HepG2 (cell line): ENCODE measurements at regions not wholly inside any gene's neighbourhood (a gene's known extent, or its start where the extent isn't known, plus 50 kb on each side); places are given as distances from the start of the nearest gene placed in this dataset.

Experiments
- ATAC-seq: fragments of 200-7000 bp; cut with Tn5 transposase; 3 replicates; pipeline ENCODE4 v1.9.1; 2020; ENCODE audit warnings: mild to moderate bottlenecking, moderate library complexity
- BruUV-seq: library from RNA; stranded (reverse); fragments of 400-500 nt; replicated peaks from 2 replicates; lab custom pipeline; 2021; lab: Mats Ljungman, UMichigan
- CTCF ChIA-PET: fragments of 300-600 bp; formaldehyde crosslinking; extraction: SDS; loops from one replicate; lab custom pipeline; 2021; ENCODE audit warnings: low total read pairs, inconsistent platforms, low intra/inter-chr PET ratio; lab: Yijun Ruan, JAX
- POLR2A ChIA-PET: fragments of 350-600 bp; sonication (Branson Sonifier 250); formaldehyde crosslinking; loops from one replicate; lab custom pipeline; 2020; ENCODE audit warnings: antibody characterized with exemption, inconsistent platforms; lab: Yijun Ruan, JAX
- DNase-seq: peaks from one replicate; pipeline ENCODE4 v3.0.0-alpha.2; 2015; ENCODE audit warnings: low spot score
- FAIRE-seq: peaks from 3 replicates; lab custom pipeline; 2011; peaks lifted over from hg19 to GRCh38; lab: Jason Lieb, UNC
- H2AFZ ChIP-seq: one replicate; pipeline ENCODE4 v1.6.1; 2011; ENCODE audit warnings: low read length, inconsistent platforms
- H3K27ac ChIP-seq: fragments of 300-600 bp; 3 replicates; pipeline ENCODE4 v1.8.0; 2011; ENCODE audit warnings: mixed run types, mild to moderate bottlenecking, mixed read lengths, low read length, inconsistent platforms; ENCODE audit not compliant: insufficient read depth; ENCODE audit errors: extremely low read length
- H3K27me3 ChIP-seq, 2 experiments: fragments of 200-600 bp in 1 of 2; 2 replicates in 1 of 2; 3 replicates in 1 of 2; pipeline versions ENCODE4 v1.6.0 to v1.8.0; 2011; ENCODE audit warnings: low read length in 2 of 2, mild to moderate bottlenecking in 2 of 2, moderate library complexity in 2 of 2, inconsistent platforms in 1 of 2; ENCODE audit not compliant: insufficient read depth in 2 of 2, control insufficient read depth in 1 of 2
- H3K36me3 ChIP-seq, 2 experiments: fragments of 200-600 bp in 1 of 2; replicated peaks in 1 of 2; 2 replicates in 1 of 2; 3 replicates in 1 of 2; pipeline versions ENCODE4 v1.5.1 to v1.8.0; 2011; ENCODE audit warnings: low read length in 2 of 2, inconsistent platforms in 1 of 2; ENCODE audit not compliant: insufficient read depth in 2 of 2, control insufficient read depth in 1 of 2
- H3K4me1 ChIP-seq: 2 replicates; pipeline ENCODE4 v1.5.1; 2012; ENCODE audit warnings: low read length, inconsistent platforms; ENCODE audit not compliant: insufficient read depth
- H3K4me2 ChIP-seq: 2 replicates; pipeline ENCODE4 v1.6.0; 2011; ENCODE audit warnings: low read depth, low read length, inconsistent platforms
- H3K4me3 ChIP-seq, 3 experiments: fragments of 200-600 bp in 1 of 3; sonication (generic), shearing (Covaris generic) in 1 of 3; replicated peaks in 1 of 3; 2 replicates each; pipeline ENCODE4 v1.5.1; 2011 to 2016; ENCODE audit warnings: low read length in 3 of 3, inconsistent platforms in 2 of 3, low read depth in 2 of 3, mild to moderate bottlenecking in 2 of 3, control low read depth in 1 of 3, mixed read lengths in 1 of 3; ENCODE audit not compliant: insufficient read depth in 1 of 3
- H3K79me2 ChIP-seq: one replicate; pipeline ENCODE4 v1.6.1; 2011; ENCODE audit warnings: low read length, inconsistent platforms; ENCODE audit not compliant: insufficient read depth
- H3K9ac ChIP-seq: 2 replicates; pipeline ENCODE4 v1.6.0; 2011; ENCODE audit warnings: mild to moderate bottlenecking, low read depth, low read length, inconsistent platforms; ENCODE audit not compliant: insufficient read depth
- H3K9me3 ChIP-seq: 2 replicates; pipeline ENCODE4 v1.5.1; 2012; ENCODE audit warnings: mild to moderate bottlenecking, low read length
- H4K20me1 ChIP-seq: 2 replicates; pipeline ENCODE4 v1.6.0; 2011; ENCODE audit warnings: inconsistent platforms, mild to moderate bottlenecking, low read length, moderate library complexity; ENCODE audit not compliant: insufficient read depth
- AHDC1 ChIP-seq: sonication (generic); formaldehyde crosslinking; IDR thresholded peaks from 2 replicates; pipeline ENCODE4 v1.5.1; 2020; ENCODE audit warnings: mild to moderate bottlenecking, missing genetic modification reagents, borderline replicate concordance
- CTCF ChIP-seq: sonication (generic); formaldehyde crosslinking; IDR thresholded peaks from 2 replicates; pipeline ENCODE4 v1.5.0; 2020; ENCODE audit warnings: mild to moderate bottlenecking, missing genetic modification reagents, moderate library complexity
- EHMT2 ChIP-seq: fragments of 200-600 bp; sonication (generic); IDR thresholded peaks from 2 replicates; pipeline ENCODE4 v1.7.0; 2017; ENCODE audit warnings: antibody characterized with exemption, low read depth, low read length, borderline replicate concordance
- HNF4G ChIP-seq, 2 experiments: sonication (generic) in 1 of 2; formaldehyde crosslinking in 1 of 2; IDR thresholded peaks; 2 replicates each; pipeline versions ENCODE4 v1.4.0 to v1.6.1; 2011 to 2020; ENCODE audit warnings: borderline replicate concordance in 2 of 2, low read depth in 2 of 2, mild to moderate bottlenecking in 2 of 2, low read length in 1 of 2, missing genetic modification reagents in 1 of 2, moderate library complexity in 1 of 2
- RAD21 ChIP-seq: fragments of 450-650 bp; formaldehyde crosslinking; IDR thresholded peaks from 2 replicates; pipeline ENCODE4 v1.5.0; 2020; ENCODE audit warnings: mild to moderate bottlenecking
- SAP130 ChIP-seq: IDR thresholded peaks from 2 replicates; pipeline ENCODE4 v1.6.1; 2016; ENCODE audit warnings: low read depth
- SMC3 ChIP-seq: IDR thresholded peaks from 2 replicates; pipeline ENCODE4 v1.6.1; 2011; ENCODE audit warnings: low read length, improper control_type of control experiment
- STAG1 ChIP-seq: sonication (generic); formaldehyde crosslinking; IDR thresholded peaks from 2 replicates; pipeline ENCODE4 v1.4.0; 2020; ENCODE audit warnings: missing genetic modification reagents
- ZNF644 ChIP-seq: IDR thresholded peaks from 2 replicates; pipeline ENCODE4 v1.6.1; 2016; ENCODE audit warnings: low read depth
- in situ Hi-C: cut with HindIII; loops from 2 replicates; pipeline ENCODE4 v1.10.0; 2017; ENCODE audit warnings: low pct_unique_long_range_greater_than_20kb; ENCODE audit not compliant: extremely low pct_ligation_motif_present
- intact Hi-C: fragments of 100-400 bp; cut with micrococcal nuclease; formaldehyde crosslinking; loops from one replicate; pipeline ENCODE4 v1.10.0; 2022; ENCODE audit not compliant: unreplicated experiment

DNA sequence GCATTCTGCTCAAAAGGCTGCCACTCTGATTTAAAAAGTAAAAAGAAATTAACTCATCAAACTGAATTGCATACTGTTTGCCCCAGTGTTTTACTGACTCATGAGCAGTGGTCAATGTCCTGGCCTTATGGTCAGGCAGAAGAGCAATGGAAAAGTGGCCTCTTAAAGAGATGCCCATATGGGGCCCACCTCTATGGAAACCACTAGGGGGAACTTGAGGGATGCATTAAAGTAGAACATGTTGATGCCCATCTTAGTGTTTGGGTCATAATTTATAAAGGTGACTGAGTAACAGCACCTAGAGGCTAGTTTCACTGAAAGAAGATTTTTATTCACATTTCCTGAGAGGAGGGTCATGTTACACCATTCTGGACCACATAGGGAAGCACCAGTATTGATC lies 66.5 kb upstream of the RNU6-1 start:
- Histone ChIP-seq H3K4me2 (no peak overlapping the region), H3K4me1 (peaks cover 31% of the 10 kb centered on the region), H3K4me3 (no peak overlapping the region), H3K27me3 (no peaks in the 10 kb centered on the region), H3K27ac (no peak overlapping the region), H3K9ac (no peak overlapping the region), H3K79me2 (no peaks in the 10 kb centered on the region), H4K20me1 (no peaks in the 10 kb centered on the region), H3K9me3 (peaks cover 12% of the 10 kb centered on the region), H3K36me3 (no peaks in the 10 kb centered on the region), H2AFZ (no peak overlapping the region)
- CTCF ChIA-PET = interaction anchor here (1.5 kb wide), 1 partner anchor 43 kb away, joined by 4 read pairs; no protein-coding TSS in a partner anchor
- ATAC-seq (peak; percentile 63), FAIRE-seq (no peak), DNase-seq (peak; percentile 41)
- POLR2A ChIA-PET = no interaction called here
- no TSS peak for BruUV-seq
- intact Hi-C loops = no loop called here
- in situ Hi-C loops = no loop called here
- TF ChIP-seq CTCF (CRISPR knock-in tag) = peak; percentile 55
- no peak for TF ChIP-seq AHDC1 (CRISPR knock-in tag)
- peak; percentile 45; the same call in 1 of the 2 replicates for TF ChIP-seq RAD21 (CRISPR knock-in tag)
- peak; percentile 65 for TF ChIP-seq STAG1 (CRISPR knock-in tag)
- peak; percentile 48 for TF ChIP-seq SMC3
- no peak for TF ChIP-seq EHMT2
- 0 out of 2 replicates have a peak, but pooled peaks have one; percentile 14 for TF ChIP-seq ZNF644
- no peak for TF ChIP-seq SAP130 (CRISPR knock-in tag)
- TF ChIP-seq HNF4G (IDR thresholded peaks at IDR 0.05; ENCODE audit: borderline replicate concordance, low read depth, low read length) = no peak
- no peak for TF ChIP-seq HNF4G (CRISPR knock-in tag; IDR thresholded peaks at IDR 0.05; ENCODE audit: borderline replicate concordance, low read depth)
